ENCODE measurements at regions not wholly inside any gene's neighbourhood (a gene's known extent, or its start where the extent isn't known, plus 50 kb on each side); places are given as distances from the start of the nearest gene placed in this dataset.

GRCh38 chr14:40694023-40694422, 912.7 kb upstream of the LRFN5 start:
- TF ChIP-seq RAD21 (IDR thresholded peaks at IDR 0.05; ENCODE audit: low read length) (no peak), ELF1 (IDR thresholded peaks at IDR 0.05) (no peak), POLR2AphosphoS5 (IDR thresholded peaks at IDR 0.05; ENCODE audit: low read depth, low read length) (no peak), EP300 (IDR thresholded peaks at IDR 0.05; ENCODE audit: borderline replicate concordance in 1 of 2, low read depth in 1 of 2, low read length in 1 of 2) (no peak), MAX (IDR thresholded peaks at IDR 0.05; ENCODE audit: low read depth) (no peak), CTCF (IDR thresholded peaks at IDR 0.05) (no peak), MEF2A (IDR thresholded peaks at IDR 0.05; ENCODE audit: borderline replicate concordance, low read depth) (no peak), RCOR1 (IDR thresholded peaks at IDR 0.05; ENCODE audit: low read length) (no peak), EZH2phosphoT487 (IDR thresholded peaks at IDR 0.05; ENCODE audit: borderline replicate concordance, low read depth) (no peak), NRF1 (IDR thresholded peaks at IDR 0.05; ENCODE audit: low read depth, low read length) (no peak), REST (IDR thresholded peaks at IDR 0.05; ENCODE audit: low read depth, low read length) (no peak)
